ENCODE measurements at regions not wholly inside any gene's neighbourhood (a gene's known extent, or its start where the extent isn't known, plus 50 kb on each side); places are given as distances from the start of the nearest gene placed in this dataset.

DNA sequence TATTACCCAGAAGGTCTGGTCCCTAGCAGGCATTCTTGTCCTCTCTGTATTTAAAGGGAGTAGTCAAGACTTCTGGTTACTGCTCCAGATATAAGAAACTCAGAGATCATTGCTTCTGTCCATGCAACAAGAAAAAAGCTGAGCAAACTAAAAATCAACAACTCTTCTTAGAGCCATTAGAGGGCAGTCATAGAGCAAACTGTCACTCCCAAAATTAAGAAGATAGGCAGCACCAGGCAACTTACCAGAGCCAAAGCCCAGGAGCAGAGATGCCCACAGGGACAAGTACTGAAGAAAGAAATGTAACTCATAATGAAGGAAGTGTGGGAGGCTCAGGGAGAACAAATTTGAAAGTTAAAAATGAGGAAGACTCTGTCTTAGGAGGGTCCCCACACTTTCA is 472.9 kb upstream of the COBL start:
- TF ChIP-seq, protein P1, sequence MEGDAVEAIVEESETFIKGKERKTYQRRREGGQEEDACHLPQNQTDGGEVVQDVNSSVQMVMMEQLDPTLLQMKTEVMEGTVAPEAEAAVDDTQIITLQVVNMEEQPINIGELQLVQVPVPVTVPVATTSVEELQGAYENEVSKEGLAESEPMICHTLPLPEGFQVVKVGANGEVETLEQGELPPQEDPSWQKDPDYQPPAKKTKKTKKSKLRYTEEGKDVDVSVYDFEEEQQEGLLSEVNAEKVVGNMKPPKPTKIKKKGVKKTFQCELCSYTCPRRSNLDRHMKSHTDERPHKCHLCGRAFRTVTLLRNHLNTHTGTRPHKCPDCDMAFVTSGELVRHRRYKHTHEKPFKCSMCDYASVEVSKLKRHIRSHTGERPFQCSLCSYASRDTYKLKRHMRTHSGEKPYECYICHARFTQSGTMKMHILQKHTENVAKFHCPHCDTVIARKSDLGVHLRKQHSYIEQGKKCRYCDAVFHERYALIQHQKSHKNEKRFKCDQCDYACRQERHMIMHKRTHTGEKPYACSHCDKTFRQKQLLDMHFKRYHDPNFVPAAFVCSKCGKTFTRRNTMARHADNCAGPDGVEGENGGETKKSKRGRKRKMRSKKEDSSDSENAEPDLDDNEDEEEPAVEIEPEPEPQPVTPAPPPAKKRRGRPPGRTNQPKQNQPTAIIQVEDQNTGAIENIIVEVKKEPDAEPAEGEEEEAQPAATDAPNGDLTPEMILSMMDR (IDR thresholded peaks at IDR 0.05) = no peak
- no peak for TF ChIP-seq POLR2AphosphoS5 (IDR thresholded peaks at IDR 0.05)
- no peak for TF ChIP-seq EP300 (IDR thresholded peaks at IDR 0.05; ENCODE audit: low read depth)
